WTC11 (cell line): ENCODE measurements at regions not wholly inside any gene's neighbourhood (a gene's known extent, or its start where the extent isn't known, plus 50 kb on each side); places are given as distances from the start of the nearest gene placed in this dataset.

Source experiments
- ATF3 ChIP-seq: sonication (generic); formaldehyde crosslinking; conservative IDR thresholded peaks from 2 replicates; pipeline ENCODE4 v1.8.1; 2022; ENCODE audit warnings: mild to moderate bottlenecking, missing genetic modification reagents
- CTCF ChIP-seq: fragments of 200-600 bp; IDR thresholded peaks from 2 replicates; pipeline ENCODE4 v1.8.0; 2022; ENCODE audit warnings: antibody characterized with exemption
- E2F1 ChIP-seq: sonication (generic); formaldehyde crosslinking; IDR thresholded peaks from 2 replicates; pipeline ENCODE4 v1.8.0; 2022; ENCODE audit warnings: mild to moderate bottlenecking, missing genetic modification reagents
- SMAD3 ChIP-seq: sonication (generic); formaldehyde crosslinking; IDR thresholded peaks from 2 replicates; pipeline ENCODE4 v1.8.0; 2022; ENCODE audit warnings: missing genetic modification reagents, mild to moderate bottlenecking, borderline replicate concordance
- USF1 ChIP-seq: sonication (generic); formaldehyde crosslinking; IDR thresholded peaks from 2 replicates; pipeline ENCODE4 v1.8.0; 2022; ENCODE audit warnings: mild to moderate bottlenecking, missing genetic modification reagents

- no peak for TF ChIP-seq E2F1 (CRISPR knock-in tag)
- no peak for TF ChIP-seq SMAD3 (CRISPR knock-in tag)
- TF ChIP-seq CTCF = no peak
- no peak for TF ChIP-seq USF1 (CRISPR knock-in tag)
- no peak for TF ChIP-seq ATF3 (CRISPR knock-in tag)
These were observed 294.8 kb downstream of the PRELID2 start for GRCh38 chr5:145540375-145540774.
